GM10266 (cell line): ENCODE measurements at regions not wholly inside any gene's neighbourhood (a gene's known extent, or its start where the extent isn't known, plus 50 kb on each side); places are given as distances from the start of the nearest gene placed in this dataset.

Source experiments
- DNase-seq: peaks from one replicate; pipeline ENCODE4 v3.0.0; 2012; ENCODE audit errors: extremely low spot score
- TF ChIP-seq, protein P1 (sequence below): IDR thresholded peaks from 2 replicates; pipeline ENCODE4 v1.5.1; 2012; ENCODE audit warnings: mild to moderate bottlenecking, low read depth; ENCODE audit not compliant: control insufficient read depth, insufficient read depth; ENCODE audit errors: missing control alignments

GRCh38 chr4:179001918-179002317 is 1559.7 kb upstream of the AGA start:
- no peak for DNase-seq
- TF ChIP-seq, protein P1, sequence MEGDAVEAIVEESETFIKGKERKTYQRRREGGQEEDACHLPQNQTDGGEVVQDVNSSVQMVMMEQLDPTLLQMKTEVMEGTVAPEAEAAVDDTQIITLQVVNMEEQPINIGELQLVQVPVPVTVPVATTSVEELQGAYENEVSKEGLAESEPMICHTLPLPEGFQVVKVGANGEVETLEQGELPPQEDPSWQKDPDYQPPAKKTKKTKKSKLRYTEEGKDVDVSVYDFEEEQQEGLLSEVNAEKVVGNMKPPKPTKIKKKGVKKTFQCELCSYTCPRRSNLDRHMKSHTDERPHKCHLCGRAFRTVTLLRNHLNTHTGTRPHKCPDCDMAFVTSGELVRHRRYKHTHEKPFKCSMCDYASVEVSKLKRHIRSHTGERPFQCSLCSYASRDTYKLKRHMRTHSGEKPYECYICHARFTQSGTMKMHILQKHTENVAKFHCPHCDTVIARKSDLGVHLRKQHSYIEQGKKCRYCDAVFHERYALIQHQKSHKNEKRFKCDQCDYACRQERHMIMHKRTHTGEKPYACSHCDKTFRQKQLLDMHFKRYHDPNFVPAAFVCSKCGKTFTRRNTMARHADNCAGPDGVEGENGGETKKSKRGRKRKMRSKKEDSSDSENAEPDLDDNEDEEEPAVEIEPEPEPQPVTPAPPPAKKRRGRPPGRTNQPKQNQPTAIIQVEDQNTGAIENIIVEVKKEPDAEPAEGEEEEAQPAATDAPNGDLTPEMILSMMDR = no peak

DNA sequence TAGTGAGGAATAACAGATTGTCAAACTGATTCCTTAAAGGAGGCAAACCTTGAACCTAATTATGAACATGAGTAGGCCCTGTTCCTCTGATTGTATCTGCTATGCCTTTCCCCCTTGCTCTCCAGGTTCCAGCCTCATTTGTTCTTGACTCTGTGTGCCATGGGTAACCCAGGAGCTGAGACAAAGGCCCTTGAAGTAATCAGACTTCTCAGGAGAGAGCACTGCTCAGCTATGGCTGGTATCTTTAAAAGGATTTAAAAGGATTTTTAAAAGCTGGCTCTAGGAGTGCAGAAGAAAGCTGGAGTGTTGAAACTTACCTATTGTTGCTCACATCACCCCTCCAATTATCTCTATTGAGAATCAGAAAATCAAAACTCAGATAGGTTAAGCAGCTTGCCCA is 1565.5 kb upstream of the AGA start:
- TF ChIP-seq, protein P1 = no peak
- DNase-seq = no peak

- TF ChIP-seq, protein P1 = no peak
- DNase-seq = no peak
Measured at GRCh38 chr4:179017581-179017980, 1575.3 kb upstream of the AGA start.

- TF ChIP-seq, protein P1 = no peak
- no peak for DNase-seq
Measured at GRCh38 chr4:179027569-179027968, 1585.3 kb upstream of the AGA start.

DNA sequence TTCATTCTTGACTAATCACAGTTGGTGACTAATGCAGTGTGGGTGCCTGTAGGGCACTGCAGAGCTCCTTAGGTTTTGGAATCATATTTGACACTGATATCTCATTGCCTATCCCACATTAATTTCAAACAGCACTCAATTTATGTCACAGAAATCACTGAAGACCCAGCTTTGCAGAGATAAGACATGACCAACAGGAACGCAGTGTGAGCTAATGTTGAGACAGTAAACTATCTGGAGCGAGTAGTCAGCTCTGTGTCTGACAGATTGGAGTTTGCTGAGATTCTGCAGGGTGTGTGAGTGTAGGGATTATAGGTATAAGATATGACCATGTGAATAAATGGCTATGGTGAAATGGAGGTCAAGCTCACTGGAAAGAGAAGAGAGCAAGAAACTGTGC is 1586.1 kb upstream of the AGA start:
- TF ChIP-seq, protein P1 = no peak
- no peak for DNase-seq

- no peak for DNase-seq
- TF ChIP-seq, protein P1 = no peak
Measured at GRCh38 chr4:179029683-179030082, 1587.4 kb upstream of the AGA start.

DNA sequence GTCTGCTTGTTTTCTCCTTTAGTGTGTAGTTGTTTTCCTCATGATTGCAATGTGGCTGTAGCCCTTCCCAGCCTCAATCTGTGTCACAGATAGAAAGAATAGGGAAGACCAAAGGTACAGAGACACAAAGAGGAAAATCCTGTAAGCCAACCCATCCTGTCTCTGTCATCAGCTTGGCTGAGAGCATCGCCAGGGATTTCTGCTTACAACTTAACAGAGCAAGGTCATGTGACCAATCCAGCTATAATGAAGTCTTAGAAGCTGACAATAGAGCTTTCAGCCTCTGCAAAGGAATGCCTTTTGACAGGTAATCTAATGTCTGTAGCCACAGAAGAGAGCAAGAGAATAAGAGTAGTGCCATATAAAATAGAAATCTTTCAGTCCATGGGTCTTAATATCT is 1598.0 kb upstream of the AGA start:
- DNase-seq = no peak
- TF ChIP-seq, protein P1 = no peak
